ENCODE measurements at regions not wholly inside any gene's neighbourhood (a gene's known extent, or its start where the extent isn't known, plus 50 kb on each side); places are given as distances from the start of the nearest gene placed in this dataset.

GRCh38 chr22:27648853-27649252 is 152.7 kb downstream of the MN1 start:
- Mint-ChIP-seq H3K4me1 (ENCODE audit: low read depth) (peaks cover 21% of the 10 kb centered on the region), H3K27ac (no peak overlapping the region), H3K9me3 (ENCODE audit: low read depth) (no peaks in the 10 kb centered on the region), H3K4me3 (ENCODE audit: low read depth) (no peak overlapping the region), H3K27me3 (peaks cover 6% of the 10 kb centered on the region), H3K36me3 (ENCODE audit: insufficient read depth) (no peaks in the 10 kb centered on the region)
- TF ChIP-seq, protein P1, sequence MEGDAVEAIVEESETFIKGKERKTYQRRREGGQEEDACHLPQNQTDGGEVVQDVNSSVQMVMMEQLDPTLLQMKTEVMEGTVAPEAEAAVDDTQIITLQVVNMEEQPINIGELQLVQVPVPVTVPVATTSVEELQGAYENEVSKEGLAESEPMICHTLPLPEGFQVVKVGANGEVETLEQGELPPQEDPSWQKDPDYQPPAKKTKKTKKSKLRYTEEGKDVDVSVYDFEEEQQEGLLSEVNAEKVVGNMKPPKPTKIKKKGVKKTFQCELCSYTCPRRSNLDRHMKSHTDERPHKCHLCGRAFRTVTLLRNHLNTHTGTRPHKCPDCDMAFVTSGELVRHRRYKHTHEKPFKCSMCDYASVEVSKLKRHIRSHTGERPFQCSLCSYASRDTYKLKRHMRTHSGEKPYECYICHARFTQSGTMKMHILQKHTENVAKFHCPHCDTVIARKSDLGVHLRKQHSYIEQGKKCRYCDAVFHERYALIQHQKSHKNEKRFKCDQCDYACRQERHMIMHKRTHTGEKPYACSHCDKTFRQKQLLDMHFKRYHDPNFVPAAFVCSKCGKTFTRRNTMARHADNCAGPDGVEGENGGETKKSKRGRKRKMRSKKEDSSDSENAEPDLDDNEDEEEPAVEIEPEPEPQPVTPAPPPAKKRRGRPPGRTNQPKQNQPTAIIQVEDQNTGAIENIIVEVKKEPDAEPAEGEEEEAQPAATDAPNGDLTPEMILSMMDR (IDR thresholded peaks at IDR 0.05; ENCODE audit: unreplicated experiment): no peak
- DNase-seq (ENCODE audit: low spot score, unreplicated experiment): no peak

GRCh38 chr22:27650572-27650971 is 151.0 kb downstream of the MN1 start:
- DNase-seq (ENCODE audit: low spot score, unreplicated experiment): no peak
- H3K9me3 Mint-ChIP-seq (ENCODE audit: low read depth): no peaks in the 10 kb centered on the region
- H3K4me3 Mint-ChIP-seq (ENCODE audit: low read depth): no peak overlapping the region
- H3K27ac Mint-ChIP-seq: no peak overlapping the region
- peaks cover 20% of the 10 kb centered on the region for H3K4me1 Mint-ChIP-seq (ENCODE audit: low read depth)
- peaks cover 6% of the 10 kb centered on the region for H3K27me3 Mint-ChIP-seq
- TF ChIP-seq, protein P1 (IDR thresholded peaks at IDR 0.05; ENCODE audit: unreplicated experiment): no peak
- no peaks in the 10 kb centered on the region for H3K36me3 Mint-ChIP-seq (ENCODE audit: insufficient read depth)

DNA sequence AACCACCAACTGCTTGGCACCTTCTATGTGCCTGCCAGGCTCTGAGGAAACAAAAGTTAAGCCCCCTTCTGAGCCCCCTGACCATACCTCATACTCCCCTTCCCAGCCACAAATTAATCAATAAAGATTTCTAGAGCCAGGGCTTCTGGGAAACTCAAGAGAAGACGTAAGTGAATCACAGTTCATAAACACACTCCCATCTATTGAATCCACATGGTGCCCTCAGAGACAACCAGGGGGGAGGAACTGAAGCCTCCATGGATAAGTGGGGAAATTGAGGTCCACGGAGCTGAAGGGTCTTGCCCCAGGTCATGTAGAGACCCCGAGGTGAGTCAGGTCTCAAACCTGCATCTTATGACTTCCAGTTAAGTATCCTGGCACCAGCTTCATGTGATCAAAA is 150.6 kb downstream of the MN1 start:
- DNase-seq (ENCODE audit: low spot score, unreplicated experiment): no peak
- Mint-ChIP-seq H3K36me3 (ENCODE audit: insufficient read depth) (no peaks in the 10 kb centered on the region), H3K27me3 (peaks cover 6% of the 10 kb centered on the region), H3K4me1 (ENCODE audit: low read depth) (peaks cover 20% of the 10 kb centered on the region), H3K4me3 (ENCODE audit: low read depth) (no peak overlapping the region), H3K27ac (no peak overlapping the region), H3K9me3 (ENCODE audit: low read depth) (no peaks in the 10 kb centered on the region)
- TF ChIP-seq, protein P1 (IDR thresholded peaks at IDR 0.05; ENCODE audit: unreplicated experiment): no peak

DNA sequence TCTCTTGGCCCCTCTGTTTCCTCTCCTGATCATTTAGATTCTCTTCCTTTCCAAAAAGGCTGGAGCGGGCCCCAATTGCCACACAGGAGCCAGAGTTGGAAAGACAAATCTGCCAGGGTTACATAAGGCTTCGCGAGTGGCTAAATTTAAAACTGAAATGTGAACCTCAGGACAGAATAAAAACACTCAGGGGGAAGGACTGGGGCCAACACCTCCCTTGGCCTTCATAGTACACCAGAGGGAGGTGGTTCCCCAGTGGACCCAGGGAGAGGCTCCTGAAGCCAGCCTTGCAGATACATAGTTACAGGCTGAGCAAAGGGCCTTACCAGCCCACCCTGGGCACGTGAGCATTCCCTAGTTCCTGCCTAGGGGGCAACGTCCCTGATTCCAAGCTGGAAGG is 150.1 kb downstream of the MN1 start:
- TF ChIP-seq, protein P1 (IDR thresholded peaks at IDR 0.05; ENCODE audit: unreplicated experiment): no peak
- no peaks in the 10 kb centered on the region for H3K36me3 Mint-ChIP-seq (ENCODE audit: insufficient read depth)
- DNase-seq (ENCODE audit: low spot score, unreplicated experiment): no peak
- H3K4me3 Mint-ChIP-seq (ENCODE audit: low read depth): no peak overlapping the region
- no peaks in the 10 kb centered on the region for H3K9me3 Mint-ChIP-seq (ENCODE audit: low read depth)
- H3K27me3 Mint-ChIP-seq: peaks cover 9% of the 10 kb centered on the region
- peaks cover 20% of the 10 kb centered on the region for H3K4me1 Mint-ChIP-seq (ENCODE audit: low read depth)
- no peak overlapping the region for H3K27ac Mint-ChIP-seq

DNA sequence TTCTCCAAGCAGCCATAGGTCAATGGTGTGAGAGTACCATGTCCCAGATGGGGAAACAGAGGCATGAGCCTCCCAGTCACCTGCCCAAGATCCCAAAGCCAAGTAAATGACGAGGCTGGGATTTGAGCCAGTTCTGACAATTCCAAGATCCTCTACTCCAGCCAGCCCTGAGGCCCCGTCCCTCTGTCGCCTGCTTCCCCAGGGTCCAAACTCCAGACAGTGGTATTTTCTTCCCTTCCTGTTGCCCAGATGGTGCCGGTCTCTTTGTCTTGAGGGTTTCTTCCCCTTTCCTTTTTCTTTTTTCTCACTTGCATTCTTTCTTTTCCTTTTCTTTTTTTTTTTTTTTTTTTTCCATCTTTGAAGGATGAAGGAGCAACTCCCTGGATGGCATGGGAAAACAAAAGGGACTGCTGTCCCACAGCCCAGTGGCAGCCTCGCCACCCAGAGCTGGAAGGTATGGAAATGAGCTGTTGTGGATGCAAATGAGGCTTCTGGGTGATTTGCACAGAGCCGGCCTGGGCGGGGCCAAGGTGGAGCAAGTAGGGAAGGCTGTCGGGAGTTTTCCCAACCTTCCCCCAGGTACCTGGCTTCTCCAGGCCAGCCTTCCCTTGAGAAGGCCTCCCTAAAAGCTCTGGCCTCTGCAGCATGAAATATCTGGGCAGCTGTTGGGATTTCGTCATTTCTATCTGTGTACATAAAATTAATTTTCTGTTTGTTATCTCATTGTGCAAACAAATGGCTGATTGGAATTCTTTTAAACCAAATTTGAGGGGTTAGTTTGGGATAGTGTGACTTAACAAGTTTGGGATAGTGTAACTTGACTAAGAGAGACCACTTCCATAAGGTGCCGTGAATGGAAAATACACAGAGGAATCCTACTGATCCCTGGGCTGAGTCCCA is 146.8 kb downstream of the MN1 start:
- DNase-seq (ENCODE audit: low spot score, unreplicated experiment): no peak
- H3K9me3 Mint-ChIP-seq (ENCODE audit: low read depth): no peaks in the 10 kb centered on the region
- H3K4me3 Mint-ChIP-seq (ENCODE audit: low read depth): no peak overlapping the region

More for the DNA sequence above, 146.8 kb downstream of the MN1 start:
- Mint-ChIP-seq H3K4me1 (ENCODE audit: low read depth) (peaks cover 7% of the 10 kb centered on the region), H3K36me3 (ENCODE audit: insufficient read depth) (no peaks in the 10 kb centered on the region), H3K27ac (no peak overlapping the region), H3K27me3 (peaks cover 6% of the 10 kb centered on the region)
- TF ChIP-seq, protein P1 (IDR thresholded peaks at IDR 0.05; ENCODE audit: unreplicated experiment): no peak

Data from progenitor cell of endocrine pancreas (in vitro differentiated cells).